CD14-positive monocyte (primary cell): ENCODE measurements at regions not wholly inside any gene's neighbourhood (a gene's known extent, or its start where the extent isn't known, plus 50 kb on each side); places are given as distances from the start of the nearest gene placed in this dataset.
A peak's percentile ranks its signal among the peaks of the same experiment; 100 is the strongest.

Source experiments
- DNase-seq, 3 donors: peaks; one replicate each; pipeline ENCODE4 v3.0.0-alpha.2; 2011 to 2022
- H2AFZ ChIP-seq: 2 replicates; pipeline ENCODE4 v1.6.0; 2012; ENCODE audit warnings: mild to moderate bottlenecking, low read depth, low read length, inconsistent platforms; ENCODE audit not compliant: insufficient read depth, poor library complexity, severe bottlenecking
- H3K27ac ChIP-seq, 2 donors: 1 replicate in 1 of 2; 2 replicates in 1 of 2; pipeline ENCODE4 v1.5.1; 2012 to 2013; ENCODE audit warnings: low read length in 2 of 2, control low read depth in 1 of 2, inconsistent platforms in 1 of 2, low read depth in 1 of 2, mild to moderate bottlenecking in 1 of 2
- H3K27me3 ChIP-seq, 2 donors: one replicate each; pipeline versions ENCODE4 v1.6.0 to v1.6.1; 2011 to 2013; ENCODE audit warnings: low read length in 2 of 2; ENCODE audit not compliant: control insufficient read depth in 2 of 2, insufficient read depth in 2 of 2
- H3K36me3 ChIP-seq, 2 donors: replicated peaks in 1 of 2; 1 replicate in 1 of 2; 2 replicates in 1 of 2; pipeline versions ENCODE4 v1.5.1 to v1.6.1; 2012 to 2013; ENCODE audit warnings: low read length in 2 of 2, control low read depth in 1 of 2, inconsistent platforms in 1 of 2, mild to moderate bottlenecking in 1 of 2; ENCODE audit not compliant: insufficient read depth in 2 of 2, control insufficient read depth in 1 of 2
- H3K4me1 ChIP-seq, 2 donors: 1 replicate in 1 of 2; 2 replicates in 1 of 2; pipeline versions ENCODE4 v1.5.1 to v1.6.1; 2012 to 2013; ENCODE audit warnings: low read length in 2 of 2, control low read depth in 1 of 2, inconsistent platforms in 1 of 2, mild to moderate bottlenecking in 1 of 2, moderate library complexity in 1 of 2; ENCODE audit not compliant: insufficient read depth in 2 of 2, control insufficient read depth in 1 of 2
- H3K4me2 ChIP-seq: replicated peaks from 2 replicates; pipeline ENCODE3; 2012; ENCODE audit warnings: low read length, moderate library complexity, mild to moderate bottlenecking; ENCODE audit not compliant: poor library complexity, severe bottlenecking; ENCODE audit errors: extremely low read depth
- H3K4me3 ChIP-seq, 3 experiments: fragments of 200-600 bp in 1 of 3; sonication (generic) in 1 of 3; replicated peaks in 1 of 3; 1 replicate in 2 of 3; 2 replicates in 1 of 3; pipeline ENCODE4 v1.5.1; 2011 to 2013; ENCODE audit warnings: low read length in 3 of 3, mild to moderate bottlenecking in 3 of 3, control low read depth in 2 of 3, low read depth in 2 of 3, inconsistent platforms in 1 of 3, moderate library complexity in 1 of 3
- H3K79me2 ChIP-seq: 2 replicates; pipeline ENCODE4 v1.6.0; 2012; ENCODE audit warnings: mild to moderate bottlenecking, control low read depth, inconsistent platforms, low read length, moderate library complexity; ENCODE audit not compliant: insufficient read depth
- H3K9ac ChIP-seq: 2 replicates; pipeline ENCODE4 v1.6.0; 2017; ENCODE audit warnings: low read length, mild to moderate bottlenecking; ENCODE audit not compliant: insufficient read depth, poor library complexity, severe bottlenecking
- H3K9me3 ChIP-seq, 2 donors: replicated peaks in 1 of 2; 1 replicate in 1 of 2; 2 replicates in 1 of 2; pipeline versions ENCODE4 v1.5.1 to v1.6.1; 2012 to 2013; ENCODE audit warnings: low read length in 2 of 2, control low read depth in 1 of 2; ENCODE audit not compliant: control insufficient read depth in 1 of 2, insufficient read depth in 1 of 2
- H4K20me1 ChIP-seq: 2 replicates; pipeline ENCODE4 v1.6.0; 2012; ENCODE audit warnings: mild to moderate bottlenecking, low read length, control low read depth, moderate library complexity; ENCODE audit not compliant: insufficient read depth
- H3K27ac Mint-ChIP-seq, 7 donors: one replicate each; pipeline ENCODE4 v1.8.0; 2020; ENCODE audit warnings: mild to moderate bottlenecking in 7 of 7, mixed read lengths in 7 of 7, moderate library complexity in 6 of 7, inconsistent platforms in 2 of 7
- H3K27me3 Mint-ChIP-seq, 3 donors: one replicate each; pipeline ENCODE4 v1.8.0; 2021 to 2022; ENCODE audit warnings: low read depth in 3 of 3, mild to moderate bottlenecking in 3 of 3, mixed read lengths in 3 of 3, moderate library complexity in 3 of 3, inconsistent platforms in 1 of 3
- H3K36me3 Mint-ChIP-seq, 2 donors: one replicate each; pipeline ENCODE4 v1.8.0; 2020; ENCODE audit warnings: mixed read lengths in 2 of 2, inconsistent platforms in 1 of 2, mild to moderate bottlenecking in 1 of 2
- H3K4me1 Mint-ChIP-seq: one replicate; pipeline ENCODE4 v1.8.0; 2020; ENCODE audit warnings: mild to moderate bottlenecking, mixed read lengths
- H3K4me3 Mint-ChIP-seq, 2 donors: one replicate each; pipeline ENCODE4 v1.8.0; 2020; ENCODE audit warnings: mild to moderate bottlenecking in 2 of 2, mixed read lengths in 2 of 2, moderate library complexity in 1 of 2
- H3K9me3 Mint-ChIP-seq, 7 donors: one replicate each; pipeline ENCODE4 v1.8.0; 2020 to 2022; ENCODE audit warnings: mixed read lengths in 7 of 7, mild to moderate bottlenecking in 6 of 7, moderate library complexity in 6 of 7, inconsistent platforms in 2 of 7
- WGBS: methylation state at CpG from one replicate; pipeline ENCODE4 v1.1.5; 2013; ENCODE audit warnings: missing lambda C conversion rate; ENCODE audit not compliant: insufficient coverage; 5-methylcytosine and 5-hydroxymethylcytosine counted together
- intact Hi-C, 2 donors: fragments of 100-400 bp; cut with micrococcal nuclease; formaldehyde crosslinking; loops; one replicate each; pipeline versions ENCODE4 v1.15.0 to v1.15.1; 2023
- TF ChIP-seq, protein P1 (sequence below): fragments of 200-600 bp; IDR thresholded peaks from one replicate; pipeline ENCODE4 v1.8.0; 2022; ENCODE audit warnings: antibody characterized with exemption, mild to moderate bottlenecking

DNA sequence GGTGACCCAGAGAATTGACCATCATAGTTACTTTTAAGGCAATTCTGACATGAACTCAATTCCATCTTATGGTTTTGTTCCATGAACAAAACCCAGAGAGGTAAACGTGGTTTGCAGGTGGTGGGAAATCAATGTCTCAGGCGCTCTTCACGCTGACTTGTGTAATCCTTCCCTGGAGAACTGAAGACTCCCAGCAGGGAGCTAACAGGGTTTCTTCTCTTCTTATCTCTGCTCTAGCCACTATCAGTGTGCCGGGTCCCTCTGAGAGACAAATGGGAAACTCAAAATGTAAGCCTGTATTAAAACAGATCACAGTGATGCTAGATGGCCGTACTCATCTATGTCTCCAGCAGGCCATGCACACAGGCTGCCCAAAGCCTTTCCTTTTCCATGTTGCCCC is 57.6 kb upstream of the ARGLU1 start:
- Mint-ChIP-seq H3K4me1 (no peaks in the 10 kb centered on the region), H3K27me3 (peaks cover 0 to 13% (median 2%) of the 10 kb centered on the region in 3 donors), H3K9me3 (no peaks in the 10 kb centered on the region), H3K4me3 (no peak overlapping the region), H3K27ac (no peak overlapping the region), H3K36me3 (no peaks in the 10 kb centered on the region)
- H3K27me3 ChIP-seq, result peaks cover 7 to 10% of the 10 kb centered on the region in 2 donors
- TF ChIP-seq, protein P1, sequence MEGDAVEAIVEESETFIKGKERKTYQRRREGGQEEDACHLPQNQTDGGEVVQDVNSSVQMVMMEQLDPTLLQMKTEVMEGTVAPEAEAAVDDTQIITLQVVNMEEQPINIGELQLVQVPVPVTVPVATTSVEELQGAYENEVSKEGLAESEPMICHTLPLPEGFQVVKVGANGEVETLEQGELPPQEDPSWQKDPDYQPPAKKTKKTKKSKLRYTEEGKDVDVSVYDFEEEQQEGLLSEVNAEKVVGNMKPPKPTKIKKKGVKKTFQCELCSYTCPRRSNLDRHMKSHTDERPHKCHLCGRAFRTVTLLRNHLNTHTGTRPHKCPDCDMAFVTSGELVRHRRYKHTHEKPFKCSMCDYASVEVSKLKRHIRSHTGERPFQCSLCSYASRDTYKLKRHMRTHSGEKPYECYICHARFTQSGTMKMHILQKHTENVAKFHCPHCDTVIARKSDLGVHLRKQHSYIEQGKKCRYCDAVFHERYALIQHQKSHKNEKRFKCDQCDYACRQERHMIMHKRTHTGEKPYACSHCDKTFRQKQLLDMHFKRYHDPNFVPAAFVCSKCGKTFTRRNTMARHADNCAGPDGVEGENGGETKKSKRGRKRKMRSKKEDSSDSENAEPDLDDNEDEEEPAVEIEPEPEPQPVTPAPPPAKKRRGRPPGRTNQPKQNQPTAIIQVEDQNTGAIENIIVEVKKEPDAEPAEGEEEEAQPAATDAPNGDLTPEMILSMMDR, result no peak
- intact Hi-C loops, result no loop called here
- H2AFZ ChIP-seq, result no peak overlapping the region
- no peak overlapping the region for H3K4me3 ChIP-seq
- H3K9ac ChIP-seq, result no peak overlapping the region
- no peaks in the 10 kb centered on the region for H3K36me3 ChIP-seq
- no peaks in the 10 kb centered on the region for H4K20me1 ChIP-seq
- WGBS, result 89% methylated on average over 4 of the region's 5 CpGs
- no peaks in the 10 kb centered on the region for H3K79me2 ChIP-seq
- no peaks in the 10 kb centered on the region for H3K4me1 ChIP-seq
- no peak overlapping the region for H3K4me2 ChIP-seq
- H3K27ac ChIP-seq, result no peak overlapping the region
- DNase-seq, result no peak
- H3K9me3 ChIP-seq, result no peaks in the 10 kb centered on the region

DNA sequence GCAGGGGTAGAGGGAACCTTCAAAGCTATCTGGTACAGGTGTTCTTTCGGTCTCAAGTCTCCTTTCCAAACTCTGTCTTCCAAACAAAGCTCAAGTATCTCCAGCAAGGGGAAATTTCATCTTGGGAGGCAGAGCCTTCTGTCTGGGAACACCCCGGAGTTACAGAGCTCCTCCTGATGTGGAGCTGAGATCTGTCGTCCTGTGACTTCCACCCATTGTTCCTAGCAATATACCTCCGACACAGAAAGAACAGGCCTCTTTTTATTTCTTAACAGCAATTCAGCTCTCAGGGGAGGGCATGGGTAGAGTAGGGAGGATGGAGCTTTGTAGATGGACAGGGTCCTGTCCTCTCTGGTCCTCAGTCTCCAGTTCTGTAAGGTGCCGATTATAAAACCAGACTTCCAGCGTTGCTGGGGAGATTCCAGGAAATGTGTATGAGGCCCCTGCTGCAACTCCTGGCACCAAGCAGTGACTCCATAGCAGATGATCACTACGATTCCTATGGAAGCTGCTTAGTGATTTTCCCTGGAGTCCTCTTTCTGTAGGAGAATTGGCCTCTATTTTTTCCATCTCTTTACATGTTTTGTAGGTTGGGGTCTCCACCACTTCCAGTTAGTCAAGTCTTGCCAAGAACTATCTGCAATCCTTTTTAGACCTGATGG is 56.0 kb upstream of the ARGLU1 start:
- H3K4me3 ChIP-seq, result no peak overlapping the region
- Mint-ChIP-seq H3K9me3 (peaks cover 0 to 3% (median 0%) of the 10 kb centered on the region in 7 donors), H3K27me3 (peaks cover 0 to 14% (median 2%) of the 10 kb centered on the region in 3 donors), H3K4me1 (peaks cover 2% of the 10 kb centered on the region), H3K27ac (peak overlapping the region in 1 of 7 donors; percentile 27), H3K36me3 (no peaks in the 10 kb centered on the region), H3K4me3 (no peak overlapping the region)
- no peak for DNase-seq
- intact Hi-C loops, result no loop called here
- no peak overlapping the region for H3K4me2 ChIP-seq
- no peaks in the 10 kb centered on the region for H3K36me3 ChIP-seq
- TF ChIP-seq, protein P1, result no peak
- 91% methylated on average over 3 of the region's 7 CpGs for WGBS
- H3K9ac ChIP-seq, result no peak overlapping the region
- no peaks in the 10 kb centered on the region for H3K79me2 ChIP-seq
- H3K27ac ChIP-seq, result no peak overlapping the region
- no peaks in the 10 kb centered on the region for H3K4me1 ChIP-seq
- H3K9me3 ChIP-seq, result no peaks in the 10 kb centered on the region
- peaks cover 7 to 14% of the 10 kb centered on the region in 2 donors for H3K27me3 ChIP-seq
- no peak overlapping the region for H2AFZ ChIP-seq
- no peaks in the 10 kb centered on the region for H4K20me1 ChIP-seq
